Cardiac muscle cell (in vitro differentiated cells and primary cell): ENCODE measurements at regions not wholly inside any gene's neighbourhood (a gene's known extent, or its start where the extent isn't known, plus 50 kb on each side); places are given as distances from the start of the nearest gene placed in this dataset.

Source experiments
- DNase-seq, 2 donors: peaks; one replicate each; pipeline versions ENCODE4 v3.0.0 to v3.0.0-alpha.2; 2010 to 2017; ENCODE audit warnings: low read depth in 1 of 2, low spot score in 1 of 2
- H3K27ac ChIP-seq: fragments of 200-600 bp; sonication (generic); 2 replicates; pipeline ENCODE4 v1.5.1; 2016
- H3K27me3 ChIP-seq: fragments of 200-600 bp; sonication (generic); 2 replicates; pipeline ENCODE4 v1.6.0; 2016; ENCODE audit warnings: control low read depth
- H3K36me3 ChIP-seq: fragments of 200-600 bp; sonication (generic); 2 replicates; pipeline ENCODE4 v1.5.1; 2016; ENCODE audit warnings: control low read depth
- H3K4me1 ChIP-seq: fragments of 200-600 bp; sonication (generic); 2 replicates; pipeline ENCODE4 v1.8.1; 2017; ENCODE audit warnings: low read depth, mild to moderate bottlenecking, mixed run types
- H3K4me3 ChIP-seq: fragments of 200-600 bp; sonication (generic); 2 replicates; pipeline ENCODE4 v1.5.1; 2016; ENCODE audit warnings: mild to moderate bottlenecking
- H3K9me3 ChIP-seq: fragments of 200-600 bp; sonication (generic); 2 replicates; pipeline ENCODE4 v1.5.1; 2017; ENCODE audit warnings: low read depth, mild to moderate bottlenecking, control low read depth
- CTCF ChIP-seq: IDR thresholded peaks from 2 replicates; pipeline ENCODE4 v1.5.1; 2012; ENCODE audit warnings: low read depth, mild to moderate bottlenecking, low read length

- no peak for TF ChIP-seq CTCF
- H3K4me3 ChIP-seq, result no peak overlapping the region
Measured at GRCh38 chr7:22900101-22900500, 77.5 kb upstream of the TOMM7 start.

GRCh38 chr7:22896917-22897316 is 74.3 kb upstream of the TOMM7 start:
- Histone ChIP-seq H3K27me3 (peaks cover 3% of the 10 kb centered on the region), H3K4me3 (no peak overlapping the region), H3K4me1 (no peaks in the 10 kb centered on the region), H3K27ac (no peak overlapping the region), H3K36me3 (no peaks in the 10 kb centered on the region), H3K9me3 (no peaks in the 10 kb centered on the region)
- DNase-seq, result no peak
- no peak for TF ChIP-seq CTCF

More at GRCh38 chr7:22900101-22900500, 77.5 kb upstream of the TOMM7 start:
- H3K4me1 ChIP-seq, result no peaks in the 10 kb centered on the region
- H3K27me3 ChIP-seq, result no peaks in the 10 kb centered on the region
- H3K9me3 ChIP-seq, result no peaks in the 10 kb centered on the region
- DNase-seq, result no peak
- H3K36me3 ChIP-seq, result no peaks in the 10 kb centered on the region
- no peak overlapping the region for H3K27ac ChIP-seq

- peaks cover 3% of the 10 kb centered on the region for H3K27me3 ChIP-seq
- no peaks in the 10 kb centered on the region for H3K36me3 ChIP-seq
- no peak overlapping the region for H3K4me3 ChIP-seq
- H3K9me3 ChIP-seq, result no peaks in the 10 kb centered on the region
- no peak for TF ChIP-seq CTCF
- H3K4me1 ChIP-seq, result no peaks in the 10 kb centered on the region
- H3K27ac ChIP-seq, result no peak overlapping the region
- DNase-seq, result no peak
Measured at GRCh38 chr7:22895828-22896165, 73.1 kb upstream of the TOMM7 start.

- DNase-seq, result no peak
- H3K4me1 ChIP-seq, result no peaks in the 10 kb centered on the region
- peaks cover 3% of the 10 kb centered on the region for H3K27me3 ChIP-seq
- H3K27ac ChIP-seq, result no peak overlapping the region
- TF ChIP-seq CTCF, result no peak
- H3K36me3 ChIP-seq, result no peaks in the 10 kb centered on the region
- no peaks in the 10 kb centered on the region for H3K9me3 ChIP-seq
- H3K4me3 ChIP-seq, result no peak overlapping the region
Measured at GRCh38 chr7:22895140-22895827, 72.6 kb upstream of the TOMM7 start.

GRCh38 chr7:22894546-22894945 is 71.9 kb upstream of the TOMM7 start:
- Histone ChIP-seq H3K4me1 (no peaks in the 10 kb centered on the region), H3K4me3 (no peak overlapping the region), H3K36me3 (no peaks in the 10 kb centered on the region), H3K27ac (no peak overlapping the region), H3K9me3 (no peaks in the 10 kb centered on the region), H3K27me3 (peaks cover 3% of the 10 kb centered on the region)
- peak in 1 of 2 donors; percentile 15 for DNase-seq
- TF ChIP-seq CTCF, result no peak

- TF ChIP-seq CTCF, result no peak
- no peak overlapping the region for H3K4me3 ChIP-seq
- no peaks in the 10 kb centered on the region for H3K36me3 ChIP-seq
- H3K9me3 ChIP-seq, result no peaks in the 10 kb centered on the region
- DNase-seq, result no peak
- H3K4me1 ChIP-seq, result no peaks in the 10 kb centered on the region
- peaks cover 3% of the 10 kb centered on the region for H3K27me3 ChIP-seq
- H3K27ac ChIP-seq, result no peak overlapping the region
Measured at GRCh38 chr7:22890773-22891172, 68.1 kb upstream of the TOMM7 start.
